ENCODE measurements at regions not wholly inside any gene's neighbourhood (a gene's known extent, or its start where the extent isn't known, plus 50 kb on each side); places are given as distances from the start of the nearest gene placed in this dataset.

GRCh38 chr11:62030071-62030684 lies 62.7 kb upstream of the FTH1 start:
- intact Hi-C loops (cut with micrococcal nuclease; ENCODE audit: unreplicated experiment): no loop called here
- Histone ChIP-seq H3K4me1 (0 out of 2 replicates have a peak, but pooled peaks cover 5% of the 10 kb centered on the region), H3K36me3 (ENCODE audit: control insufficient read depth, insufficient read depth, low read length) (no peaks in the 10 kb centered on the region), H3K9me3 (peaks cover 9% of the 10 kb centered on the region), H3K4me3 (ENCODE audit: low read depth, low read length) (no peak overlapping the region), H3K27me3 (replicated peaks; ENCODE audit: control insufficient read depth, insufficient read depth, low read length) (no peaks in the 10 kb centered on the region)
- BruUV-seq (replicated peaks): no TSS peak
- DNase-seq: no peak
- TF ChIP-seq CTCF (IDR thresholded peaks at IDR 0.05; ENCODE audit: insufficient read depth in 1 of 2, low read depth in 1 of 2, low read length in 1 of 2, severe bottlenecking in 1 of 2, unreplicated experiment in 1 of 2): no peak
- no peak overlapping the region for H3K4me3 Mint-ChIP-seq (ENCODE audit: unreplicated experiment)
- H3K4me1 Mint-ChIP-seq (ENCODE audit: low read depth, unreplicated experiment): peaks cover 3% of the 10 kb centered on the region
- H3K27ac Mint-ChIP-seq (ENCODE audit: unreplicated experiment): no peak overlapping the region
- H3K9me3 Mint-ChIP-seq (ENCODE audit: unreplicated experiment): peaks cover 8% of the 10 kb centered on the region
- H3K36me3 Mint-ChIP-seq (ENCODE audit: insufficient read depth, unreplicated experiment): no peaks in the 10 kb centered on the region
- ChIA-PET POLR2A (no interaction called here), CTCF (no interaction called here)
- no peaks in the 10 kb centered on the region for H3K27me3 Mint-ChIP-seq (ENCODE audit: insufficient read depth, unreplicated experiment)

GRCh38 chr11:62026739-62027370 lies 59.4 kb upstream of the FTH1 start:
- H3K4me1 ChIP-seq: 0 out of 2 replicates have a peak, but pooled peaks cover 5% of the 10 kb centered on the region
- H3K4me3 ChIP-seq (ENCODE audit: low read depth, low read length): no peak overlapping the region
- no peak for TF ChIP-seq CTCF (IDR thresholded peaks at IDR 0.05; ENCODE audit: insufficient read depth in 1 of 2, low read depth in 1 of 2, low read length in 1 of 2, severe bottlenecking in 1 of 2, unreplicated experiment in 1 of 2)
- peaks cover 5% of the 10 kb centered on the region for H3K4me1 Mint-ChIP-seq (ENCODE audit: low read depth, unreplicated experiment)
- no TSS peak for BruUV-seq (replicated peaks)
- no peaks in the 10 kb centered on the region for H3K27me3 Mint-ChIP-seq (ENCODE audit: insufficient read depth, unreplicated experiment)
- no peak overlapping the region for H3K27ac Mint-ChIP-seq (ENCODE audit: unreplicated experiment)
- ChIA-PET CTCF (no interaction called here), POLR2A (no interaction called here)
- intact Hi-C loops (cut with micrococcal nuclease; ENCODE audit: unreplicated experiment): loop anchor here (5.0 kb wide), 1 partner anchor 40 kb away; no protein-coding TSS in a partner anchor
- DNase-seq: no peak
- no peaks in the 10 kb centered on the region for H3K36me3 Mint-ChIP-seq (ENCODE audit: insufficient read depth, unreplicated experiment)
- H3K9me3 Mint-ChIP-seq (ENCODE audit: unreplicated experiment): peaks cover 10% of the 10 kb centered on the region
- H3K9me3 ChIP-seq: peaks cover 9% of the 10 kb centered on the region
- H3K36me3 ChIP-seq (ENCODE audit: control insufficient read depth, insufficient read depth, low read length): no peaks in the 10 kb centered on the region
- H3K4me3 Mint-ChIP-seq (ENCODE audit: unreplicated experiment): no peak overlapping the region
- H3K27me3 ChIP-seq (replicated peaks; ENCODE audit: control insufficient read depth, insufficient read depth, low read length): no peaks in the 10 kb centered on the region

GRCh38 chr11:62025487-62026105 lies 58.2 kb upstream of the FTH1 start:
- no TSS peak for BruUV-seq (replicated peaks)
- peak overlapping the region; percentile 63 for H3K4me3 Mint-ChIP-seq (ENCODE audit: unreplicated experiment)

More at GRCh38 chr11:62025487-62026105, 58.2 kb upstream of the FTH1 start:
- TF ChIP-seq CTCF (IDR thresholded peaks at IDR 0.05; ENCODE audit: insufficient read depth in 1 of 2, low read depth in 1 of 2, low read length in 1 of 2, severe bottlenecking in 1 of 2, unreplicated experiment in 1 of 2): no peak
- H3K27me3 ChIP-seq (replicated peaks; ENCODE audit: control insufficient read depth, insufficient read depth, low read length): no peaks in the 10 kb centered on the region
- DNase-seq: peak; percentile 66 to 71
- POLR2A ChIA-PET: interaction anchor here (0.6 to 0.8 kb wide), 2 partner anchors 57 to 211 kb away, joined by 3 read pairs; no protein-coding TSS in a partner anchor
- H3K4me3 ChIP-seq (ENCODE audit: low read depth, low read length): peak overlapping the region; percentile 2; the same call in 1 of the 2 replicates
- peaks cover 16% of the 10 kb centered on the region for H3K9me3 ChIP-seq
- Mint-ChIP-seq H3K9me3 (ENCODE audit: unreplicated experiment) (peaks cover 19% of the 10 kb centered on the region), H3K27ac (ENCODE audit: unreplicated experiment) (peak overlapping the region; percentile 34), H3K27me3 (ENCODE audit: insufficient read depth, unreplicated experiment) (no peaks in the 10 kb centered on the region), H3K36me3 (ENCODE audit: insufficient read depth, unreplicated experiment) (no peaks in the 10 kb centered on the region), H3K4me1 (ENCODE audit: low read depth, unreplicated experiment) (peaks cover 5% of the 10 kb centered on the region)
- H3K4me1 ChIP-seq: 0 out of 2 replicates have a peak, but pooled peaks cover 5% of the 10 kb centered on the region
- intact Hi-C loops (cut with micrococcal nuclease; ENCODE audit: unreplicated experiment): loop anchor here (2.0 to 5.0 kb wide), 2 partner anchors 38 to 53 kb away; no protein-coding TSS in a partner anchor
- CTCF ChIA-PET: interaction anchor here (0.7 to 1.0 kb wide), 5 partner anchors 29 to 97 kb away, joined by 3 read pairs; no protein-coding TSS in a partner anchor
- H3K36me3 ChIP-seq (ENCODE audit: control insufficient read depth, insufficient read depth, low read length): no peaks in the 10 kb centered on the region
